ENCODE measurements at regions not wholly inside any gene's neighbourhood (a gene's known extent, or its start where the extent isn't known, plus 50 kb on each side); places are given as distances from the start of the nearest gene placed in this dataset.

- TF ChIP-seq POLR2A (IDR thresholded peaks at IDR 0.05; ENCODE audit: low read depth), result no peak
- TF ChIP-seq, protein P1, sequence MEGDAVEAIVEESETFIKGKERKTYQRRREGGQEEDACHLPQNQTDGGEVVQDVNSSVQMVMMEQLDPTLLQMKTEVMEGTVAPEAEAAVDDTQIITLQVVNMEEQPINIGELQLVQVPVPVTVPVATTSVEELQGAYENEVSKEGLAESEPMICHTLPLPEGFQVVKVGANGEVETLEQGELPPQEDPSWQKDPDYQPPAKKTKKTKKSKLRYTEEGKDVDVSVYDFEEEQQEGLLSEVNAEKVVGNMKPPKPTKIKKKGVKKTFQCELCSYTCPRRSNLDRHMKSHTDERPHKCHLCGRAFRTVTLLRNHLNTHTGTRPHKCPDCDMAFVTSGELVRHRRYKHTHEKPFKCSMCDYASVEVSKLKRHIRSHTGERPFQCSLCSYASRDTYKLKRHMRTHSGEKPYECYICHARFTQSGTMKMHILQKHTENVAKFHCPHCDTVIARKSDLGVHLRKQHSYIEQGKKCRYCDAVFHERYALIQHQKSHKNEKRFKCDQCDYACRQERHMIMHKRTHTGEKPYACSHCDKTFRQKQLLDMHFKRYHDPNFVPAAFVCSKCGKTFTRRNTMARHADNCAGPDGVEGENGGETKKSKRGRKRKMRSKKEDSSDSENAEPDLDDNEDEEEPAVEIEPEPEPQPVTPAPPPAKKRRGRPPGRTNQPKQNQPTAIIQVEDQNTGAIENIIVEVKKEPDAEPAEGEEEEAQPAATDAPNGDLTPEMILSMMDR (IDR thresholded peaks at IDR 0.05), result no peak
Measured at GRCh38 chr6:126546541-126547120, 206.7 kb downstream of the CENPW start.
